ENCODE measurements at regions not wholly inside any gene's neighbourhood (a gene's known extent, or its start where the extent isn't known, plus 50 kb on each side); places are given as distances from the start of the nearest gene placed in this dataset.

GRCh38 chr12:124393414-124393790 lies 98.5 kb downstream of the RFLNA start:
- TF ChIP-seq CTCF (IDR thresholded peaks at IDR 0.05; ENCODE audit: control extremely low read depth, extremely low read depth), result no peak
- DNase-seq, result no peak
- Histone ChIP-seq H3K4me3 (no peak overlapping the region), H3K4me1 (ENCODE audit: control insufficient read depth in 5 of 5, insufficient read depth in 5 of 5, low read length in 5 of 5) (peaks cover 6 to 53% (median 23%) of the 10 kb centered on the region in 5 donors), H3K9ac (ENCODE audit: insufficient read depth in 1 of 2, low read length in 2 of 2) (no peak overlapping the region), H3K36me3 (ENCODE audit: control insufficient read depth in 4 of 4, insufficient read depth in 4 of 4, low read length in 4 of 4) (peaks cover 0 to 31% (median 12%) of the 10 kb centered on the region in 4 donors), H3K27me3 (ENCODE audit: control insufficient read depth in 3 of 3, insufficient read depth in 3 of 3, low read length in 2 of 3) (no peaks in the 10 kb centered on the region), H3K27ac (ENCODE audit: low read depth in 1 of 2, low read length in 1 of 2) (peak overlapping the region; percentile 79 to 80), H3K9me3 (ENCODE audit: control insufficient read depth in 4 of 4, insufficient read depth in 3 of 4, low read length in 3 of 4) (no peaks in the 10 kb centered on the region)
- ATAC-seq (ENCODE audit: insufficient read depth, low FRiP score), result no peak
- WGBS, 2 donors, result 53 to 73% methylated on average over 3 of the region's 3 CpGs

- Histone ChIP-seq H3K36me3 (ENCODE audit: control insufficient read depth in 4 of 4, insufficient read depth in 4 of 4, low read length in 4 of 4) (peaks cover 0 to 26% (median 10%) of the 10 kb centered on the region in 4 donors), H3K27me3 (ENCODE audit: control insufficient read depth in 3 of 3, insufficient read depth in 3 of 3, low read length in 2 of 3) (no peaks in the 10 kb centered on the region), H3K9ac (ENCODE audit: insufficient read depth in 1 of 2, low read length in 2 of 2) (no peak overlapping the region), H3K4me1 (ENCODE audit: control insufficient read depth in 5 of 5, insufficient read depth in 5 of 5, low read length in 5 of 5) (peaks cover 9 to 52% (median 29%) of the 10 kb centered on the region in 5 donors), H3K9me3 (ENCODE audit: control insufficient read depth in 4 of 4, insufficient read depth in 3 of 4, low read length in 3 of 4) (no peaks in the 10 kb centered on the region), H3K4me3 (no peak overlapping the region), H3K27ac (ENCODE audit: low read depth in 1 of 2, low read length in 1 of 2) (peak overlapping the region; percentile 79 to 80)
- ATAC-seq (ENCODE audit: insufficient read depth, low FRiP score) (peak; percentile 28), DNase-seq (peak; percentile 83 to 89 (median 85))
- no peak for TF ChIP-seq CTCF (IDR thresholded peaks at IDR 0.05; ENCODE audit: control extremely low read depth, extremely low read depth)
- 26 to 47% methylated on average over 19 to 20 of the region's 20 CpGs for WGBS, 2 donors
Observed at GRCh38 chr12:124392667-124393413, 97.9 kb downstream of the RFLNA start.

DNA sequence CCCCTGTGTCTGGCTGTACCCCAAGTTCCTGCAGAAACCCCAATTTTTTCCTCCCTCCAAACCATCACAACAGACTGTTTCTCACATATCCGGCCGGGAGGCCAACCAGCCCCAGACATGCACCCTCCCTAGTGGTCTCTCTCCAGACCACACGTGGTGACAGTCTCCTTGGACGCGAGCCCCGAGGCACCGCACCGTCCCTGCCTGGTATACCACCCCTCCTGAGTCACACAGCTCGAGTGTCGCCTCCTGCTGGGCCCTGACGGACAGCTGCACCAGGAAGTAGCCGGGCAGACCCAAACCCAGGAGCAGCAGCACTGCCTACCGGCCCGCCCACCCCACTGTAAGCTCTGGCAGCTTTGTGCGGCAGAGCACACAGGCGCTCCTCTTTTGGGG lies 97.4 kb downstream of the RFLNA start:
- DNase-seq (peak; percentile 52 to 62 (median 61)), ATAC-seq (ENCODE audit: insufficient read depth, low FRiP score) (no peak)
- no peak for TF ChIP-seq CTCF (IDR thresholded peaks at IDR 0.05; ENCODE audit: control extremely low read depth, extremely low read depth)
- 36 to 57% methylated on average over 16 of the region's 16 CpGs for WGBS, 2 donors
- Histone ChIP-seq H3K9me3 (ENCODE audit: control insufficient read depth in 4 of 4, insufficient read depth in 3 of 4, low read length in 3 of 4) (no peaks in the 10 kb centered on the region), H3K36me3 (ENCODE audit: control insufficient read depth in 4 of 4, insufficient read depth in 4 of 4, low read length in 4 of 4) (peaks cover 0 to 20% (median 5%) of the 10 kb centered on the region in 4 donors), H3K4me1 (ENCODE audit: control insufficient read depth in 5 of 5, insufficient read depth in 5 of 5, low read length in 5 of 5) (peaks cover 9 to 52% (median 35%) of the 10 kb centered on the region in 5 donors), H3K4me3 (no peak overlapping the region), H3K27me3 (ENCODE audit: control insufficient read depth in 3 of 3, insufficient read depth in 3 of 3, low read length in 2 of 3) (no peaks in the 10 kb centered on the region), H3K27ac (ENCODE audit: low read depth in 1 of 2, low read length in 1 of 2) (peak overlapping the region; percentile 79 to 80), H3K9ac (ENCODE audit: insufficient read depth in 1 of 2, low read length in 2 of 2) (no peak overlapping the region)
